ENCODE measurements at regions not wholly inside any gene's neighbourhood (a gene's known extent, or its start where the extent isn't known, plus 50 kb on each side); places are given as distances from the start of the nearest gene placed in this dataset.

GRCh38 chr12:116461060-116461459 lies 98.1 kb upstream of the MAP1LC3B2 start:
- DNase-seq: no peak

DNA sequence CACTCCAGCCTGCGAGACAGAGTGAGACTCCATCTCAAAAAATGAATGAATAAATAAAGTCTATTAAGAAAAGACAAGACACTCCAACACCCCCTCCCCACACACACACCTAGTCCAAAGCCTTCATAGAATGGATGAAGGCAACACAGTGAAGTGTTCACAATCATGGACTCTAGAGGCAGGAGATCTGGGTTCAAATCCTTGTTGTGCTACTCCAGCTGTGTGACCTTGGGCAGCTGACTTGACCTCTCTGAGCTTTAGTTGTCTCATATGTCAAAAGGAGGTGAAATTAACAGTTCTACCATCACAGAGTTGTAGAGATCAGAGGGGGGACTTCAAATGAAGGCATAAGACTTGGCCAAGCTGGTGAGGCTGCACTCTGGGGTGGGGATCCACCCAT lies 95.8 kb upstream of the MAP1LC3B2 start:
- DNase-seq: no peak

DNA sequence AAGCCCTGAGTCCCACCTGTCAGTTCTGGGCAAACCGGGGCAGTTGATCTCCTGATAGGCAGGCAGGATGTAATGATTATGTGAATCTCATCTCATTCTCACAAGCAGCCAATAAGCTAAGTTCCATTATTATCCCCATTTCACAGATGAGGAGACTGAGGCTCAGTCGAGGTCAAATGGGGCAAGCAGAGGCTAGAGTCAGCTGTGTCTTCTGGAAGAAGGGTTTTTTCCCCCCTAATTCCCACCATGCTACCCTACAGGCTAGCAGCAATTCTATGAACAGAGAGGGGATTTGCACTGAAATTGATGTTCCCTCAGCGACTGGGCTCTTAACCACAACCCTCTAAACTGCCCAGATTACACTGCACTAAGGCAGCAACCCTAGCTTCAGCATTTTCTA lies 93.8 kb upstream of the MAP1LC3B2 start:
- DNase-seq: no peak

DNA sequence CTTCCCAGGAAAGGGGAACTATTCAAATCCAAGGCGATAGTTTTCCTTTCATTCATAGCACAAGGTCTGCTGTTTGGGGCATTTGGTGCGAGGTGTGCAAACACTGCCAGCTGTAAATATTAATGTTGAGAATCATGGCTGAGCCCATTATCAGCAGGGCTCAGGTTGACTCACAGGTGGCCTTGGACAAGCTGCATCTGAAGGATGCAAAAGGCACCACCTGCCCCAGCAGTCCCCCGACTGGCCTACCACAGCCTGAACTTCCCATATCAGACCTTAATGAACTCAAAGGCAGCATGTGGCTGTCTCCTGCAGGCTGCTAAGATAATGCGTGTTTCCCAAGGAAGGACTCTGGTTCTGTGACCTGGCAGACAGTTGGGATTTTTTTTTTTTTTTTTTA lies 93.3 kb upstream of the MAP1LC3B2 start:
- peak; percentile 22 for DNase-seq

- no peak for DNase-seq
Observed at GRCh38 chr12:116466536-116466935, 92.6 kb upstream of the MAP1LC3B2 start.

- DNase-seq: no peak
Observed at GRCh38 chr12:116469344-116469743, 89.8 kb upstream of the MAP1LC3B2 start.

DNA sequence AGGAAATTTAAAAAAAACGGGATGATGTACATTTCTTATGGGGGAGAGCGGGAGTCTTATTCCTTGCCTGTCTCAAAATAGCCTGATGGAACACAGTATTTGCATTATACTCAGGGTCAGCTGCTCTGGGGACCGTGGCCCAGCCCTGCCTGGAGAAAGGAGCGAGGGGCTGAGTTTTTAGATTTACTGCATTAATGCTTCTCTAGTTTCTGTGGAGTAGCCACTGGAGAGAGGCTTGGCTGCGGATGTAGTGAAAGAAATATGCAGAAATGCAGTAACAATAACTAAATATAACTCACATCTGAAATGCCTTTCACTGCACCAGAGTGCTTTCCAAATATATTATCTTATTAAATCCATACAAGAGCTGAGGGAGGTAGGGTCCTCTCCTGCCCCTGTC lies 87.6 kb upstream of the MAP1LC3B2 start:
- DNase-seq: no peak

DNA sequence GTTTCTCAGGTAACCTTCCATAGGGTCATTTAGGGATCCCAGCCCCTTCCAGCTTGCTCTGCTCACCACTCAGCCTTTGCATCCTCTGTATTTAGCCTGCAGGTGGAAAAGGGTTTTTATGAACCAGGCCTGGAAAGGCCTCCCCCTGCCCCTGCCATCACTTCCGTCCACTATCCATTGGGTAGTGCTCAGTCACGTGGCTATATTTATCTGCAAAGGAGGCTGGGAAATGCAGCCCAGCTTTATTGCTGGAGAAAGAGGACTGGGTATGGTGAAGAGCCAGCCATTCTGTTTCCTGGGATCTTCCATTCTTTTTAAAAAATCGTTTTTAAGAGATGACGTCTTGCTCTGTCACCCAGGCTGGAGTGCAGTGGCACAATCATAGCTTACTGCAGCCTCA lies 87.0 kb upstream of the MAP1LC3B2 start:
- no peak for DNase-seq

GRCh38 chr12:116473416-116473815 lies 85.8 kb upstream of the MAP1LC3B2 start:
- DNase-seq: no peak

GRCh38 chr12:116474331-116474730 lies 84.8 kb upstream of the MAP1LC3B2 start:
- no peak for DNase-seq

DNA sequence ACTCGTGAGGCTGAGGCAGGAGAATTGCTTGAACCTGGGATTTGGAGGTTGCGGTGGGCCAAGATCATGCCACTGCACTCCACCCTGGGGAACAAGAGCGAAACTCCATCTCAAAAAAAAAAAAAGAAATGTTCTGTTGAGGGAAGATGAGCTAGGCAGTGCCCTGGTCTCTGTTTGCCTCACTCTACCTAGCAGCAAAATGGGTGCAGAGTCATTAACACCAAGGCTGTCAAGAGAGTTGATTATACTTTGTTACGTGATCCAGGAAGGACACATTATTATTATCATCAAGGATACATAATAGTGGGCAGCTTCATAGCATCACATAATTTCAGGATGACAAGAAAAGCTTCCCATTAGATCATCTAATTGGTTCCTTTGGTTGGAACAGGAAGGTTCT lies 84.3 kb upstream of the MAP1LC3B2 start:
- no peak for DNase-seq

DNA sequence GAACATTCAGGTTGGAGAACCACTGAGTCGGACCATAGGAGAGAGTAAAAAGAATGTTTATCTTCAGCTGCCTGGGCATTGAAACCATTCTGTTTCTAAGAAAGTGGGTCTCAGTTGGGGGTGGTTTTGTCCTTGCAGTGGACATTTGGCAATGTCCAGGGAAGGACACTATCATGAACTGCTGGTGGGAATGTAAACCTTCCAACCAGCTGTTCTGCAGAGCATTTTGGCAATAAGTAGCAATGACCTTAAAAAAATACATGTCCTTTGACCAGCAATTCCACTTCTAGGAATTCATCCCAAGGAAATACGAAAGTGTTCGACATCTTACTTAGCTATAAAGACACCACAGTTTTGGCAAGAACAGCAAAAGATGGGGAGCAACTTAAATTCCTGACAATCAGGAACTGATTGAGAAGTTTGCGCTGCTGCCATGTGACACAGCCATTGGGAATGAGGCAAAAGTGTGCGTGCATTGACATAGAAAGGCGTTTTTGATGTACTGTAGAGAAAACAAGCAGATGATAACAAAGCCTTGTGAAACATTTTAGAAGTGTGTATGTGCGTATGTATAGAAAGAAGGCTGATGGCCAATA lies 82.9 kb upstream of the MAP1LC3B2 start:
- no peak for DNase-seq

- no peak for DNase-seq
Observed at GRCh38 chr12:116478243-116478773, 80.9 kb upstream of the MAP1LC3B2 start.

GRCh38 chr12:116480210-116480810 lies 78.9 kb upstream of the MAP1LC3B2 start:
- peak; percentile 32 for DNase-seq

- no peak for DNase-seq
Observed at GRCh38 chr12:116481726-116482125, 77.5 kb upstream of the MAP1LC3B2 start.

DNA sequence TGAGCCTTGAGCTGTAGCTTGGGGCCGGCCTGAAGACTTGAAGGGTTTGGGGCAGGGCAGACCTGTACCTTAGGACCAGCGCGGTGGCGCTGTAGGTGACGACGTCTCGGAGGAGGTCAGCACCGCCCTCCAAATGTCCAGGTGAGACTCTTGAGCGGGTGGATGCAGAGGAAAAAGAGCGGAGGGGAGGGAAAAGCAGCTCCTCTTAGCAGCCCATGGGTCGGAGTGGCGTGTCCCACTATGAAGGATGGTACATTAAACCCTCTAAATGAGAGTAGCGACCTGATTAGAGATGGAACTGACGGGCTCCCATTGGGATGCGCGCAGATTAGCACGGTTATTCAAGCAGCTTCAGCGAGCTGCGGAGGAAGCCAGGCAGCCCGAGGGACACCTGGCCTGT lies 77.0 kb upstream of the MAP1LC3B2 start:
- no peak for DNase-seq

DNA sequence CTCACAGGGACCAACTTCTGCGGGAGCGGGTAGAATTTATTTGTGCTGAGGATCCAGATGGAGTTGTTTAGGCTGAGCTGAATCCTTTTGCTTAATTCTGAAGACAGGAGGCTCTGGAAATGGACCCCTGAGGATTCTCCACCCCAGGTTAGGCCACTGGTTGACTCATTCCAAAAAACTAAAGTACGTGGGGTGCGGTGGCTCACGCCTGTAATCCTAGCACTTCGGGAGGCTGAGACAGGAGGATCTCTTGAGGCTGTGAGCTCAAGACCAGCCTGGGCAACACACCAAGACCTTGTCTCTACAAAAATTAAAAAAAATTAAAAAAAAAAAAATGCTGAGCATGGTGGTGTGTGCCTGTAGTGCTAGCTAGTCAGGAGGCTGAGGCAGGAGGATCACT lies 76.3 kb upstream of the MAP1LC3B2 start:
- DNase-seq: no peak

- no peak for DNase-seq
Observed at GRCh38 chr12:116483959-116484750, 75.0 kb upstream of the MAP1LC3B2 start.

- DNase-seq: no peak
Observed at GRCh38 chr12:116484807-116485206, 74.4 kb upstream of the MAP1LC3B2 start.

DNA sequence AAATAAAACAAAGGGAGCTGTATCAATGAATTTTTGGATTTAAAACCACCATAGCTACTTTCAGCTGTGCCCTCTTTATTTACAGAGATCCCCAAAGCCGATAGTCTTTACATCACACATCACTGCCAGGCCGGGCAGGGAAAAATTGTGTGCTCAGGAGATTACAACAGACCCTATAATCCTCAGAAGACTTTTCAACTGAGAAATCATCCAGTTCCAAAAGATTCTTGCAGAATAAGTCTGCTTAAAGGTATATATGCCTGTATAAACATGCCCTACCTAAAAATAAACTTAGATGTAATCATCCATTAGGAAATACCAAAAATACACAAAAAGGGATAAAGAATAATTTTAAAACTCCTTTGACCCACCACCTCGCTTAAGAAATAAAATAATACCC lies 70.1 kb upstream of the MAP1LC3B2 start:
- DNase-seq: no peak

GRCh38 chr12:116490471-116490870 lies 68.7 kb upstream of the MAP1LC3B2 start:
- DNase-seq: no peak

DNA sequence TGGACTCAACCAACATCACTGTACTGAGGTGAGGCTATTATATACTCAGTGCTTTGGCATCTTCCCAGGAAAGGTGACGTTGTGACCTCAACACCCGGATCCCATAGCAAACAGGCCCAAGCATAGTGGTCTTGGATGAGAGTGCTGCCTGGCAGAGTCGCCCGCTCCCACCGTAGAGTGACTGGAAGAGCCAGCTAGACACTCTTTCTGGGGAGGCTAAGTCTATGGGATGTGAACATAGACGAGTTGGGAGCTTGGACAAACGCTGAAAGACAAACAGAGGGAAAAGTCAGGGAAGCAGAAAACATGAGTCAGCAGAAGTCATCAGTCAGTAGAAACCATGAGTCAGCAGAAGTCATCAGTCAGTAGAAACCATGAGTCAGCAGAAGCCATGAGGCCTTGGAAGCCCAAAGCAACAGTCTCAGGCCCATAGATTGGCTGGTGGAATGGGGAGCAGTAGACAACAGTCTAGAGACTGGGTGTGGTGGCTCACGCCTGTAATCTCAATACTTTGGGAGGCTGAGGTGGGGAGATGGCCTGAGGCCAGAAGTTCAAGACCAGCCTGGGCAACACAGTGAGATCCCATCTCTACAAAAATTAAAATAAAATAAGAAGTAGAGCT lies 66.4 kb upstream of the MAP1LC3B2 start:
- peak; percentile 79 for DNase-seq

GRCh38 chr12:116495260-116495659 lies 63.9 kb upstream of the MAP1LC3B2 start:
- no peak for DNase-seq

Measured in hematopoietic multipotent progenitor cell treated with erythropoietin and hydrocortisone succinate and interleukin-3 and kit ligand, for 4 days (in vitro differentiated cells).